H1 (cell line): ENCODE measurements at regions not wholly inside any gene's neighbourhood (a gene's known extent, or its start where the extent isn't known, plus 50 kb on each side); places are given as distances from the start of the nearest gene placed in this dataset.

Experiments used
- CHD2 ChIP-seq: IDR thresholded peaks from 2 replicates; pipeline ENCODE4 v1.6.1; 2012; ENCODE audit warnings: low read length, improper control_type of control experiment
- CTCF ChIP-seq, 3 experiments: IDR thresholded peaks; 1 replicate in 2 of 3; 2 replicates in 1 of 3; pipeline versions ENCODE4 v1.5.1 to v1.6.1; 2011; ENCODE audit warnings: low read length in 3 of 3, mild to moderate bottlenecking in 3 of 3, inconsistent platforms in 2 of 3, low read depth in 1 of 3, moderate library complexity in 1 of 3; ENCODE audit not compliant: insufficient read depth in 1 of 3; ENCODE audit errors: control extremely low read depth in 1 of 3
- EZH2 ChIP-seq: fragments of 200-600 bp; sonication (generic); IDR thresholded peaks from 2 replicates; pipeline ENCODE4 v1.7.1; 2012; ENCODE audit warnings: low read depth, mild to moderate bottlenecking, moderate library complexity, low read length, inconsistent platforms; ENCODE audit not compliant: severe bottlenecking
- MAFK ChIP-seq: IDR thresholded peaks from 2 replicates; pipeline ENCODE4 v1.6.1; 2012; ENCODE audit warnings: low read depth, mild to moderate bottlenecking, improper control_type of control experiment, low read length

DNA sequence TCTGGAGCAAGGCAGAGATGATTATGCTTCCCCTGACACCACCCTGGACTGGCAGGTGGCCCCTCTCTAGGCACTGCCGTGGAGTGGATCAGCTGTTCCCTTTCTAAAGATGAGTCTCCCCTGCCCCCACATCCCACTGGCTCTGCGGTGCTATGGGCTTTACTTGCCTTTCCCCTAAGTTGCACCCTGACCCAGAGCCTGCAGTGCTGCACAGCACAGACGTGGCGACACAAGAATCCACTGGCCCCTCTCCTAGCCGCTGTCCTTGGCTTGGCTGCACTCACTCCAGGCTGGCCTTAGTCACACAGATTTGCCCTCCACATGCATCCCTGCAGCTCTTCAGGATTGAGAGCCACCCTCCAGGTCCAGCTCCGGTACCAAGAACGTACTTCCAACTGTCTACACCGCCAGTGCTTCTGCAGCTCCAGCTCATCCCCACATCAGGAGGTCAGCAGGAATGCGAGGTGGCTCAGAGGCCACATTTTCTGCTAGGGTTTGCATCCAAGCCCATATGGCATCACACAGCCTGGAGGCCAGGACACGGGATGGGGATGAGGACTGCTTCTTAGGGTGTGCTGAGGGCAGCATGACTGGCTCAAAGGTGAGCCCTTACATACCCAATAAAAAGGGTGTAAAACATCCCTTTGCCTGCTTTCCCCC is 82.4 kb upstream of the RASGRF1 start:
- TF ChIP-seq EZH2, result no peak
- no peak for TF ChIP-seq CHD2
- no peak for TF ChIP-seq CTCF (IDR thresholded peaks at IDR 0.05; ENCODE audit: control extremely low read depth in 1 of 3, insufficient read depth in 1 of 3, low read depth in 1 of 3, low read length in 3 of 3)
- TF ChIP-seq MAFK, result no peak
